ENCODE measurements at regions not wholly inside any gene's neighbourhood (a gene's known extent, or its start where the extent isn't known, plus 50 kb on each side); places are given as distances from the start of the nearest gene placed in this dataset.

DNA sequence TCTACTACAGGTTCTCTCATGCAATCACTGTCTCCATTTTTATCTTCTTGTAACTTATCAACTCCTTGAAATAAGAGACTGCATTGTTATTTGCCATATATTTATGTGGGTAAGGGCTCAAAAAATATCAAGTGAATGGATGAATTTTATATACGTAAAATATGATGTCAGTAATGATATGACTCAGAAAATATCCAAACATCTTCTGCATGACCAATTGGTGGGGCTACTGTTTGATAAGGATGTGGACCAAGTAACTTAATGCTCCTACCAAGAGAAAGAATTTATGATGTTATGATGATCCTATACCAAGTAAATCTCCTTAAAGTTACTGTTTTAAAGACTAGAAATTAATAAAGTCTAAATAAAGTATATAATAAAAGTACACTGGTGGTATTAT lies 103.7 kb downstream of the OGFRL1 start:
- H3K36me3 Mint-ChIP-seq = peaks cover 8% of the 10 kb centered on the region
- H3K4me3 Mint-ChIP-seq = no peak overlapping the region
- DNase-seq (ENCODE audit: extremely low spot score, unreplicated experiment) = no peak
- no peak overlapping the region for H3K27ac Mint-ChIP-seq
- TF ChIP-seq, protein P1, sequence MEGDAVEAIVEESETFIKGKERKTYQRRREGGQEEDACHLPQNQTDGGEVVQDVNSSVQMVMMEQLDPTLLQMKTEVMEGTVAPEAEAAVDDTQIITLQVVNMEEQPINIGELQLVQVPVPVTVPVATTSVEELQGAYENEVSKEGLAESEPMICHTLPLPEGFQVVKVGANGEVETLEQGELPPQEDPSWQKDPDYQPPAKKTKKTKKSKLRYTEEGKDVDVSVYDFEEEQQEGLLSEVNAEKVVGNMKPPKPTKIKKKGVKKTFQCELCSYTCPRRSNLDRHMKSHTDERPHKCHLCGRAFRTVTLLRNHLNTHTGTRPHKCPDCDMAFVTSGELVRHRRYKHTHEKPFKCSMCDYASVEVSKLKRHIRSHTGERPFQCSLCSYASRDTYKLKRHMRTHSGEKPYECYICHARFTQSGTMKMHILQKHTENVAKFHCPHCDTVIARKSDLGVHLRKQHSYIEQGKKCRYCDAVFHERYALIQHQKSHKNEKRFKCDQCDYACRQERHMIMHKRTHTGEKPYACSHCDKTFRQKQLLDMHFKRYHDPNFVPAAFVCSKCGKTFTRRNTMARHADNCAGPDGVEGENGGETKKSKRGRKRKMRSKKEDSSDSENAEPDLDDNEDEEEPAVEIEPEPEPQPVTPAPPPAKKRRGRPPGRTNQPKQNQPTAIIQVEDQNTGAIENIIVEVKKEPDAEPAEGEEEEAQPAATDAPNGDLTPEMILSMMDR (conservative IDR thresholded peaks at IDR 0.05) = no peak
- H3K4me1 Mint-ChIP-seq (ENCODE audit: unreplicated experiment) = peaks cover 16% of the 10 kb centered on the region
- H3K9me3 Mint-ChIP-seq = peaks cover 5% of the 10 kb centered on the region
- no peaks in the 10 kb centered on the region for H3K27me3 Mint-ChIP-seq

- Mint-ChIP-seq H3K27ac (no peak overlapping the region), H3K36me3 (peaks cover 15% of the 10 kb centered on the region), H3K9me3 (peaks cover 5% of the 10 kb centered on the region), H3K27me3 (no peaks in the 10 kb centered on the region), H3K4me1 (ENCODE audit: unreplicated experiment) (peaks cover 11% of the 10 kb centered on the region), H3K4me3 (no peak overlapping the region)
- DNase-seq (ENCODE audit: extremely low spot score, unreplicated experiment) = no peak
- TF ChIP-seq, protein P1 (conservative IDR thresholded peaks at IDR 0.05) = no peak
Observed at GRCh38 chr6:71393471-71393870, 104.9 kb downstream of the OGFRL1 start.

DNA sequence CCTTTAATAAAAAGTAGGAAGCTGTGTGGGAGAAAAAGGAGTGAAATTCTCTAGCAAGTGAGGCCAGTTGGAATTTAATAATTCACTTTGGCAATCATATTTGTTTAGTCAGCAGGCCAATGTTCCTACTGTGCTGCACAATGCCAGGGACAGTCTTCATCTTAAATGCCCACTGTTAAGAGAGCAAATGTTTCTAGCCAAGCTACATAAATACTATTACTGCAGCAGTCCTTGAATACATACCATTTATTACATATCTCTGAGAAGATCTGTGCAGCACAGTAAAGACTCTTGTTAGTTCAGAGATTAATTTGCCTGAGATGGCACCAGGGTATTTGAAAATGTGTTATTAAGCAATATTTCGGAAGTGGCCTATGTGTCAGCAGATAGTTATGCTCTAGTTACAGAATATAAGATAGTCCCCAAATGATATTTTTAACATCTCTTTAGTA lies 105.4 kb downstream of the OGFRL1 start:
- Mint-ChIP-seq H3K36me3 (peaks cover 16% of the 10 kb centered on the region), H3K9me3 (peaks cover 5% of the 10 kb centered on the region), H3K4me1 (ENCODE audit: unreplicated experiment) (peaks cover 10% of the 10 kb centered on the region), H3K4me3 (no peak overlapping the region), H3K27me3 (no peaks in the 10 kb centered on the region), H3K27ac (no peak overlapping the region)
- DNase-seq (ENCODE audit: extremely low spot score, unreplicated experiment) = no peak
- TF ChIP-seq, protein P1 (conservative IDR thresholded peaks at IDR 0.05) = no peak

DNA sequence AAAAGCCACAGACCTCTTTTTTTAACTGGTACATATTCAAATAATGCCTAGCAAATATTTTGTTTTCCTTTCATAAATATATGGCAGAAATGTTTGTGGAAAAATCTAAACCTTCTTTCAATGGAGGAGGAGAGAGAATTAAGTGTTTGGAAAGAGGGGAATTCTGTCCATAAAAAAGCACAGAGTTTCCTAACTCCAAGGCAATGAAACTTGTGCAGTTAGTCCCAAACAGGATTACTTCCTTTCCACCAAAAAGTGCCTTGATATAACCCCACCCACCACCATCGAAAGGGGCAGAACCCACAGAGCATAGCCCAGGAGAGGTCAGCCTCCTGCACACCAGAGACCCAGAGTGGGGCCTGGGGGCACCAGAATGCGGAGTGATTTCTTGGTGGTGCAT lies 106.3 kb downstream of the OGFRL1 start:
- Mint-ChIP-seq H3K27ac (no peak overlapping the region), H3K9me3 (peaks cover 5% of the 10 kb centered on the region), H3K4me3 (no peak overlapping the region), H3K36me3 (peaks cover 16% of the 10 kb centered on the region), H3K27me3 (no peaks in the 10 kb centered on the region), H3K4me1 (ENCODE audit: unreplicated experiment) (peaks cover 6% of the 10 kb centered on the region)
- TF ChIP-seq, protein P1 (conservative IDR thresholded peaks at IDR 0.05) = no peak
- DNase-seq (ENCODE audit: extremely low spot score, unreplicated experiment) = no peak

DNA sequence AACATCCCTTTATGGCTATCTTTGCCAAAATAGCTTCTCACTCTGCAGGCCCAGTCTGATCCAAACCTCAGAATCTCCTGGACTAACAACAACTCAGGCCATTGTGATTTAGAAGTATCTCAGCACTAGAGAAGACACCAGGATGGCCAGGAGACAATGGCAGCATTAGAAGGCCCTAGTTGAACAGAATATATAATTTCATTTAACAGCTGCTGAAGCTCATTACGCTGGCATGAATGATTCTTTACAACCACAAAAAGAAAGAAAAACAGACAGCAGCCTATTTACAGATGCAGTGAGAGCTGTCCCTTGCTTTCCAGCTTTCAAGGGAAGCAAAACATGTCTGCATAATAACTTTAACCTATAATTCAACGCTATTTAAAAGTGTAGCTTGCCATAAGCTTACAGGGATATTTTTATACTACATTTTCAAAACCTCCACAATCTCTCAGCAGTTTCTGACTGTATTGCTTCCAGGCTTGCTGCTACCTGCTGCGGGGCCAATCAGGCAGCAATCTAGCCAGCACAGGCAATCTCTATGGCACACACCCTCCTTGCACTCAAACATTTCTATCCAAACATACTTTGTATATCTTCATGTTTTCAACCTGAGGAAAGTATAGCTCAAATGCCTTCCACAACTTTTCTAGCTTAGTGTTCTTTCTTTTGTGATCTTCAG lies 107.3 kb downstream of the OGFRL1 start:
- H3K9me3 Mint-ChIP-seq = peaks cover 5% of the 10 kb centered on the region
- no peak for DNase-seq (ENCODE audit: extremely low spot score, unreplicated experiment)
- H3K36me3 Mint-ChIP-seq = peaks cover 16% of the 10 kb centered on the region
- H3K4me3 Mint-ChIP-seq = no peak overlapping the region
- no peaks in the 10 kb centered on the region for H3K27me3 Mint-ChIP-seq
- H3K27ac Mint-ChIP-seq = no peak overlapping the region
- TF ChIP-seq, protein P1 (conservative IDR thresholded peaks at IDR 0.05) = no peak
- peaks cover 6% of the 10 kb centered on the region for H3K4me1 Mint-ChIP-seq (ENCODE audit: unreplicated experiment)

Data from type B pancreatic cell (in vitro differentiated cells).